ENCODE measurements at regions not wholly inside any gene's neighbourhood (a gene's known extent, or its start where the extent isn't known, plus 50 kb on each side); places are given as distances from the start of the nearest gene placed in this dataset.
"Not testable (repeated sequence)": the region's sequence is repeated elsewhere in the genome, so short reads cannot be mapped to it uniquely, and the experiment has no call there.

- DNase-seq (ENCODE audit: low read depth): peak; percentile 36
- TF ChIP-seq CTCF (IDR thresholded peaks at IDR 0.05; ENCODE audit: insufficient read depth, low read depth, low read length): no peak
These were observed 459.3 kb downstream of the PLPP3 start for GRCh38 chr1:56120021-56120420.

DNA sequence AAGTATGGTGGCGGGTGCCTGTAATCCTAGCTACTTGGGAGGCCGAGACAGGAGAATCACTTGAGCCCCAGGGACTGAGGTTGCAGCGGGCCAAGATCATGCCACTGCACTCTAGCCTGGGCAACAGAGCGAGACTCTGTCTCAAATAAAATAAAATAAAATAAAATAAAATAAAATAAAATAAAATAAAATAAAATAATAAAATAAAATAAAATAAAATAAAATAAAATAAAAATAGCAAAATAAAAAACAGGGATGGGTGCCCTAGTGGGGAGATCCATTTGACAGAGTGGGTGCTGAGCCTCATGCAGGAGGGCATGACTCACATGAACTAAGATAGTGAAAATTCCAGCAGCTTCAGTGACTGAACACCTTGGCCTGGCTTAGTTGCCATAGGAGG is 460.7 kb downstream of the PLPP3 start:
- H3K4me3 ChIP-seq (ENCODE audit: low read depth, low read length); DNase-seq (ENCODE audit: low read depth): not testable (repeated sequence)

More at GRCh38 chr1:56120021-56120420, 459.3 kb downstream of the PLPP3 start:
- no peak overlapping the region for H3K4me3 ChIP-seq (ENCODE audit: low read depth, low read length)

- no peak overlapping the region for H3K4me3 ChIP-seq (ENCODE audit: low read depth, low read length)
- no peak for TF ChIP-seq CTCF (IDR thresholded peaks at IDR 0.05; ENCODE audit: insufficient read depth, low read depth, low read length)
- no peak for DNase-seq (ENCODE audit: low read depth)
These were observed 463.7 kb downstream of the PLPP3 start for GRCh38 chr1:56115701-56116100.

- DNase-seq (ENCODE audit: low read depth): no peak
- TF ChIP-seq CTCF (IDR thresholded peaks at IDR 0.05; ENCODE audit: insufficient read depth, low read depth, low read length): no peak
- H3K4me3 ChIP-seq (ENCODE audit: low read depth, low read length): no peak overlapping the region
These were observed 465.7 kb downstream of the PLPP3 start for GRCh38 chr1:56113679-56114078.

DNA sequence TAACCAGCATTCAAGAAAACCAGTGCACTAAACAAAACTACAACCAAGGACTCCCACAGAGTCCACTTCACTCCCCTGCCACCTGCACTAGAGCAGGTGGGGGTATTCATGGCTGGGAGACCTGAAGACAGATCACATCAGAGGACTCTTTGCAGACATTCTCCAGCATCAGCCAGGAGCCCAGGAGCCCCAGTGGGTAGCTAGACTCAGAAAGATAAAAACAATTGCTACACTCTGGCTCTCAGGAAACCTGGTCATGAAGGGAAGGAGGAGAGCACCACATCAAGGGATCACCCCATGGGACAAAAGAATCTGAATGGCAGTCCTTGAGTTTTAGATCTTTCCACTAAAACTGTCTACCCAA is 472.1 kb downstream of the PLPP3 start:
- no peak for DNase-seq (ENCODE audit: low read depth)
- TF ChIP-seq CTCF (IDR thresholded peaks at IDR 0.05; ENCODE audit: insufficient read depth, low read depth, low read length): no peak
- no peak overlapping the region for H3K4me3 ChIP-seq (ENCODE audit: low read depth, low read length)

DNA sequence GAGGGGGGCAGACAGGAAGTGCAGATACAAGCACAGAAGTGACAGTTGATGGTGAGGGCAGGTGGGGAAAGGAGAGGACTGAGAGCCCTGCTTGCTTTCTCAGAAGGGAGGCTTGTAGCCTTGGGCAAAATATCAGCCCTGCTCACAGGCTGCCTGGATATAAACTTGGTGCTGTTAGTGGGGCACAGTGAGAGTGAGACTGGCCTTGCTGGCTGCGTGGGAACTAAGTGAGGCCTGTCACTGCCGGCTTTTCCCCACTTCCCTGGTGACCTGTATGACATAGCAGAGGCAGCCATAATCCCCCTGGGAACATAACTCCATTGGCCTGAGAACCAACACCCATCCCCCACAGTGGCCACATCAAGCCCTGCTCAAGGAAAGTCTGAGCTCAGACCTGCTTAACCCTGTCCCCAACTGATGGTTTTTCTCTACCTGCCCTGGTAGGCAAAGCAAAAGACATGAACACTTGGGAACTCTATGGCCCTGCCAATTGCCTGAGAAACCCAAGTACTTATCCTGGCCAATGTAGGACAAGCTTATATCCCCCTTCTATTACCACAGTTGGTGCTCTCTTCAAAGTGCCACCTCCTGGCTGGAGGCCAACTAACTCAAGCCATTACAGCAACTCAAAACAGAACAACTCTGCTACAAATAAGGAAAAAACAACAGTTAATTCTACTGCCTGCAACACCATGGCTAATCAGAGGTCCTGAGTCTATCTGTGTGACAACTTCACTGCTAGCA is 472.7 kb downstream of the PLPP3 start:
- H3K4me3 ChIP-seq (ENCODE audit: low read depth, low read length): no peak overlapping the region
- DNase-seq (ENCODE audit: low read depth): no peak
- no peak for TF ChIP-seq CTCF (IDR thresholded peaks at IDR 0.05; ENCODE audit: insufficient read depth, low read depth, low read length)

DNA sequence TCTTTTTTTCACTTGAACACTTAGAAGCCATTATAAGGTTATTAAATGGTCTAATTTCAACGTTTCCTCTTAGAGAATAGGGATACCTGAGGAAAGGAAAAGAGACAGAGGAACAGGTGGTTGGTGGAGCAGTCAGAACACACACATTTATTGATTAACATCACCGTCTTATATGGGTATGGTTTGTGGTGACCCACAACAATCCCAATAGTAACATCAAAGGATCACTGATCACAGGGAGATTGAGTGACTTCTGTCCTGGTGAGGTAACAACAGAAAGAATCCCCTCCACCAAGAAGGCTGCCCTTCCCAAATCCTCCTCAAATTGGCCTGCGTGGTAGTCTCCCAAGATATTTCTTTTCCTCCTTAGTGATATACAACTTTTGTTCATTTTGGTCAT is 474.0 kb downstream of the PLPP3 start:
- no peak overlapping the region for H3K4me3 ChIP-seq (ENCODE audit: low read depth, low read length)
- DNase-seq (ENCODE audit: low read depth): no peak
- TF ChIP-seq CTCF (IDR thresholded peaks at IDR 0.05; ENCODE audit: insufficient read depth, low read depth, low read length): no peak
